GM12878 (cell line): ENCODE measurements at regions not wholly inside any gene's neighbourhood (a gene's known extent, or its start where the extent isn't known, plus 50 kb on each side); places are given as distances from the start of the nearest gene placed in this dataset.

ENCODE experiments used
- ATF3 ChIP-seq: IDR thresholded peaks from 2 replicates; pipeline ENCODE4 v1.6.1; 2011; ENCODE audit warnings: low read depth, mild to moderate bottlenecking, low read length, moderate library complexity, borderline replicate concordance; ENCODE audit errors: extremely low read depth
- CTCF ChIP-seq, 3 experiments: IDR thresholded peaks in 2 of 3; conservative IDR thresholded peaks in 1 of 3; 2 replicates each; pipeline ENCODE4 v1.5.1; 2011; ENCODE audit warnings: low read depth in 3 of 3, low read length in 3 of 3, mild to moderate bottlenecking in 3 of 3, control low read depth in 2 of 3, moderate library complexity in 2 of 3, inconsistent platforms in 1 of 3, mixed read lengths in 1 of 3; ENCODE audit not compliant: control insufficient read depth in 2 of 3, insufficient read depth in 1 of 3; ENCODE audit errors: extremely low read depth in 1 of 3
- GABPA ChIP-seq: IDR thresholded peaks from 2 replicates; pipeline ENCODE4 v1.6.1; 2014; ENCODE audit warnings: antibody characterized with exemption, low read depth, mild to moderate bottlenecking, inconsistent platforms
- IKZF1 ChIP-seq: fragments of 450-650 bp; conservative IDR thresholded peaks from 2 replicates; pipeline ENCODE4 v1.6.1; 2017; ENCODE audit warnings: antibody characterized with exemption, mild to moderate bottlenecking
- IRF3 ChIP-seq: fragments of 450-650 bp; IDR thresholded peaks from 2 replicates; pipeline ENCODE4 v1.6.1; 2014; ENCODE audit warnings: mild to moderate bottlenecking
- MYB ChIP-seq: fragments of 150-350 bp; IDR thresholded peaks from 2 replicates; pipeline ENCODE4 v1.6.1; 2014; ENCODE audit warnings: mild to moderate bottlenecking, low read depth, low read length, borderline replicate concordance
- NRF1 ChIP-seq: conservative IDR thresholded peaks from 2 replicates; pipeline ENCODE4 v1.6.1; 2011; ENCODE audit warnings: mild to moderate bottlenecking, low read depth, low read length, improper control_type of control experiment
- POLR2A ChIP-seq: IDR thresholded peaks from 2 replicates; pipeline ENCODE4 v1.6.1; 2011; ENCODE audit warnings: low read depth, mild to moderate bottlenecking, low read length
- SPI1 ChIP-seq: IDR thresholded peaks from 2 replicates; pipeline ENCODE4 v1.6.1; 2011; ENCODE audit warnings: low read depth, mild to moderate bottlenecking, low read length, moderate library complexity, borderline replicate concordance; ENCODE audit not compliant: insufficient read depth
- ZNF687 ChIP-seq: fragments of 450-650 bp; IDR thresholded peaks from 2 replicates; pipeline ENCODE4 v1.6.1; 2017; ENCODE audit warnings: mild to moderate bottlenecking, moderate library complexity

GRCh38 chr6:87772597-87773530 lies 70.8 kb upstream of the AKIRIN2 start:
- TF ChIP-seq MYB (no peak), POLR2A (no peak), ATF3 (no peak), SPI1 (no peak), CTCF (IDR thresholded peaks at IDR 0.05 in 2 of 3, conservative IDR thresholded peaks at IDR 0.05 in 1 of 3; ENCODE audit: control insufficient read depth in 2 of 3, extremely low read depth in 1 of 3, insufficient read depth in 1 of 3, low read depth in 3 of 3, low read length in 3 of 3) (no peak), ZNF687 (no peak), NRF1 (no peak), IKZF1 (no peak), GABPA (no peak), IRF3 (no peak)
